ENCODE measurements at regions not wholly inside any gene's neighbourhood (a gene's known extent, or its start where the extent isn't known, plus 50 kb on each side); places are given as distances from the start of the nearest gene placed in this dataset.

- TF ChIP-seq SUZ12 (IDR thresholded peaks at IDR 0.05; ENCODE audit: extremely low read depth, insufficient read depth, insufficient read length), result no peak
- TF ChIP-seq YY1 (IDR thresholded peaks at IDR 0.05; ENCODE audit: insufficient read depth, insufficient read length), result no peak
- TF ChIP-seq ZNF274 (IDR thresholded peaks at IDR 0.05; ENCODE audit: low read depth, low read length), result no peak
- Histone ChIP-seq H3K36me3 (ENCODE audit: insufficient read depth, insufficient read length, low read length) (no peaks in the 10 kb centered on the region), H3K4me3 (ENCODE audit: insufficient read length, low read depth) (no peak overlapping the region), H3K9ac (ENCODE audit: insufficient read length, low read depth) (no peak overlapping the region), H3K4me1 (ENCODE audit: insufficient read depth, insufficient read length) (no peaks in the 10 kb centered on the region), H3K9me3 (ENCODE audit: insufficient read depth, low read length) (no peaks in the 10 kb centered on the region), H3K27me3 (ENCODE audit: insufficient read depth, insufficient read length) (no peaks in the 10 kb centered on the region)
- peak; percentile 65 for DNase-seq (ENCODE audit: low read depth, low spot score)
Measured at GRCh38 chr2:207473049-207473930, 56.5 kb upstream of the CREB1 start.

GRCh38 chr2:207473931-207474235 lies 55.9 kb upstream of the CREB1 start:
- Histone ChIP-seq H3K4me3 (ENCODE audit: insufficient read length, low read depth) (no peak overlapping the region), H3K27me3 (ENCODE audit: insufficient read depth, insufficient read length) (no peaks in the 10 kb centered on the region), H3K36me3 (ENCODE audit: insufficient read depth, insufficient read length, low read length) (no peaks in the 10 kb centered on the region), H3K4me1 (ENCODE audit: insufficient read depth, insufficient read length) (no peaks in the 10 kb centered on the region), H3K9ac (ENCODE audit: insufficient read length, low read depth) (no peak overlapping the region), H3K9me3 (ENCODE audit: insufficient read depth, low read length) (no peaks in the 10 kb centered on the region)
- DNase-seq (ENCODE audit: low read depth, low spot score), result no peak
- TF ChIP-seq ZNF274 (IDR thresholded peaks at IDR 0.05; ENCODE audit: low read depth, low read length), result no peak

GRCh38 chr2:207474863-207475485 lies 54.8 kb upstream of the CREB1 start:
- no peak for TF ChIP-seq SUZ12 (IDR thresholded peaks at IDR 0.05; ENCODE audit: extremely low read depth, insufficient read depth, insufficient read length)
- no peak for TF ChIP-seq YY1 (IDR thresholded peaks at IDR 0.05; ENCODE audit: insufficient read depth, insufficient read length)
- TF ChIP-seq ZNF274 (IDR thresholded peaks at IDR 0.05; ENCODE audit: low read depth, low read length), result no peak
- no peak overlapping the region for H3K9ac ChIP-seq (ENCODE audit: insufficient read length, low read depth)
- H3K4me3 ChIP-seq (ENCODE audit: insufficient read length, low read depth), result no peak overlapping the region
- no peaks in the 10 kb centered on the region for H3K27me3 ChIP-seq (ENCODE audit: insufficient read depth, insufficient read length)
- no peaks in the 10 kb centered on the region for H3K36me3 ChIP-seq (ENCODE audit: insufficient read depth, insufficient read length, low read length)
- peak; percentile 36 for DNase-seq (ENCODE audit: low read depth, low spot score)
- H3K9me3 ChIP-seq (ENCODE audit: insufficient read depth, low read length), result no peaks in the 10 kb centered on the region
- no peaks in the 10 kb centered on the region for H3K4me1 ChIP-seq (ENCODE audit: insufficient read depth, insufficient read length)

GRCh38 chr2:207475546-207475945 lies 54.2 kb upstream of the CREB1 start:
- Histone ChIP-seq H3K9ac (ENCODE audit: insufficient read length, low read depth) (no peak overlapping the region), H3K27me3 (ENCODE audit: insufficient read depth, insufficient read length) (no peaks in the 10 kb centered on the region), H3K4me3 (ENCODE audit: insufficient read length, low read depth) (no peak overlapping the region), H3K36me3 (ENCODE audit: insufficient read depth, insufficient read length, low read length) (no peaks in the 10 kb centered on the region), H3K9me3 (ENCODE audit: insufficient read depth, low read length) (no peaks in the 10 kb centered on the region), H3K4me1 (ENCODE audit: insufficient read depth, insufficient read length) (no peaks in the 10 kb centered on the region)
- TF ChIP-seq SUZ12 (IDR thresholded peaks at IDR 0.05; ENCODE audit: extremely low read depth, insufficient read depth, insufficient read length) (no peak), ZNF274 (IDR thresholded peaks at IDR 0.05; ENCODE audit: low read depth, low read length) (no peak), YY1 (IDR thresholded peaks at IDR 0.05; ENCODE audit: insufficient read depth, insufficient read length) (no peak)
- no peak for DNase-seq (ENCODE audit: low read depth, low spot score)

- Histone ChIP-seq H3K9me3 (ENCODE audit: insufficient read depth, low read length) (no peaks in the 10 kb centered on the region), H3K4me3 (ENCODE audit: insufficient read length, low read depth) (no peak overlapping the region), H3K4me1 (ENCODE audit: insufficient read depth, insufficient read length) (no peaks in the 10 kb centered on the region), H3K9ac (ENCODE audit: insufficient read length, low read depth) (no peak overlapping the region), H3K27me3 (ENCODE audit: insufficient read depth, insufficient read length) (no peaks in the 10 kb centered on the region), H3K36me3 (ENCODE audit: insufficient read depth, insufficient read length, low read length) (no peaks in the 10 kb centered on the region)
- TF ChIP-seq ZNF274 (IDR thresholded peaks at IDR 0.05; ENCODE audit: low read depth, low read length), result no peak
- TF ChIP-seq SUZ12 (IDR thresholded peaks at IDR 0.05; ENCODE audit: extremely low read depth, insufficient read depth, insufficient read length), result no peak
- TF ChIP-seq YY1 (IDR thresholded peaks at IDR 0.05; ENCODE audit: insufficient read depth, insufficient read length), result no peak
- no peak for DNase-seq (ENCODE audit: low read depth, low spot score)
Measured at GRCh38 chr2:207477896-207478295, 51.9 kb upstream of the CREB1 start.

GRCh38 chr2:207478572-207478971 lies 51.2 kb upstream of the CREB1 start:
- TF ChIP-seq SUZ12 (IDR thresholded peaks at IDR 0.05; ENCODE audit: extremely low read depth, insufficient read depth, insufficient read length) (no peak), YY1 (IDR thresholded peaks at IDR 0.05; ENCODE audit: insufficient read depth, insufficient read length) (no peak), ZNF274 (IDR thresholded peaks at IDR 0.05; ENCODE audit: low read depth, low read length) (no peak)
- no peak overlapping the region for H3K4me3 ChIP-seq (ENCODE audit: insufficient read length, low read depth)

GRCh38 chr2:207479198-207479785 lies 50.5 kb upstream of the CREB1 start:
- no peak for DNase-seq (ENCODE audit: low read depth, low spot score)
- Histone ChIP-seq H3K36me3 (ENCODE audit: insufficient read depth, insufficient read length, low read length) (no peaks in the 10 kb centered on the region), H3K4me3 (ENCODE audit: insufficient read length, low read depth) (no peak overlapping the region), H3K27me3 (ENCODE audit: insufficient read depth, insufficient read length) (no peaks in the 10 kb centered on the region), H3K9ac (ENCODE audit: insufficient read length, low read depth) (no peak overlapping the region), H3K4me1 (ENCODE audit: insufficient read depth, insufficient read length) (no peaks in the 10 kb centered on the region), H3K9me3 (ENCODE audit: insufficient read depth, low read length) (no peaks in the 10 kb centered on the region)
- TF ChIP-seq YY1 (IDR thresholded peaks at IDR 0.05; ENCODE audit: insufficient read depth, insufficient read length), result no peak
- TF ChIP-seq SUZ12 (IDR thresholded peaks at IDR 0.05; ENCODE audit: extremely low read depth, insufficient read depth, insufficient read length), result no peak
- no peak for TF ChIP-seq ZNF274 (IDR thresholded peaks at IDR 0.05; ENCODE audit: low read depth, low read length)

More at GRCh38 chr2:207478572-207478971, 51.2 kb upstream of the CREB1 start:
- Histone ChIP-seq H3K27me3 (ENCODE audit: insufficient read depth, insufficient read length) (no peaks in the 10 kb centered on the region), H3K4me1 (ENCODE audit: insufficient read depth, insufficient read length) (no peaks in the 10 kb centered on the region), H3K9ac (ENCODE audit: insufficient read length, low read depth) (no peak overlapping the region), H3K9me3 (ENCODE audit: insufficient read depth, low read length) (no peaks in the 10 kb centered on the region), H3K36me3 (ENCODE audit: insufficient read depth, insufficient read length, low read length) (no peaks in the 10 kb centered on the region)
- no peak for DNase-seq (ENCODE audit: low read depth, low spot score)

Measured in NT2/D1 (cell line).